GM12873 (cell line): ENCODE measurements at regions not wholly inside any gene's neighbourhood (a gene's known extent, or its start where the extent isn't known, plus 50 kb on each side); places are given as distances from the start of the nearest gene placed in this dataset.

ENCODE experiments used
- CTCF ChIP-seq: IDR thresholded peaks from 2 replicates; pipeline ENCODE4 v1.5.1; 2012; ENCODE audit warnings: low read depth, mild to moderate bottlenecking, moderate library complexity, low read length, control low read depth; ENCODE audit not compliant: insufficient read depth; ENCODE audit errors: missing control alignments

- no peak for TF ChIP-seq CTCF
Measured at GRCh38 chr2:2422621-2423020, 91.5 kb upstream of the MYT1L start.

GRCh38 chr2:2413525-2413924 is 82.5 kb upstream of the MYT1L start:
- TF ChIP-seq CTCF: no peak

GRCh38 chr2:2410987-2411386 is 79.9 kb upstream of the MYT1L start:
- TF ChIP-seq CTCF: no peak

- TF ChIP-seq CTCF: no peak
Measured at GRCh38 chr2:2409481-2409880, 78.4 kb upstream of the MYT1L start.

- TF ChIP-seq CTCF: no peak
Measured at GRCh38 chr2:2405780-2406179, 74.7 kb upstream of the MYT1L start.

GRCh38 chr2:2400286-2401038 is 69.4 kb upstream of the MYT1L start:
- no peak for TF ChIP-seq CTCF

GRCh38 chr2:2399396-2399795 is 68.3 kb upstream of the MYT1L start:
- no peak for TF ChIP-seq CTCF

GRCh38 chr2:2392332-2392731 is 61.3 kb upstream of the MYT1L start:
- TF ChIP-seq CTCF: no peak
